ENCODE measurements at regions not wholly inside any gene's neighbourhood (a gene's known extent, or its start where the extent isn't known, plus 50 kb on each side); places are given as distances from the start of the nearest gene placed in this dataset.
A peak's percentile ranks its signal among the peaks of the same experiment; 100 is the strongest.

GRCh38 chr3:159829539-159830227, 159.0 kb upstream of the IL12A start:
- TF ChIP-seq, protein P1, sequence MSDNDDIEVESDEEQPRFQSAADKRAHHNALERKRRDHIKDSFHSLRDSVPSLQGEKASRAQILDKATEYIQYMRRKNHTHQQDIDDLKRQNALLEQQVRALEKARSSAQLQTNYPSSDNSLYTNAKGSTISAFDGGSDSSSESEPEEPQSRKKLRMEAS (IDR thresholded peaks at IDR 0.05; ENCODE audit: low read depth, low read length) = no peak
- TF ChIP-seq, protein P2, sequence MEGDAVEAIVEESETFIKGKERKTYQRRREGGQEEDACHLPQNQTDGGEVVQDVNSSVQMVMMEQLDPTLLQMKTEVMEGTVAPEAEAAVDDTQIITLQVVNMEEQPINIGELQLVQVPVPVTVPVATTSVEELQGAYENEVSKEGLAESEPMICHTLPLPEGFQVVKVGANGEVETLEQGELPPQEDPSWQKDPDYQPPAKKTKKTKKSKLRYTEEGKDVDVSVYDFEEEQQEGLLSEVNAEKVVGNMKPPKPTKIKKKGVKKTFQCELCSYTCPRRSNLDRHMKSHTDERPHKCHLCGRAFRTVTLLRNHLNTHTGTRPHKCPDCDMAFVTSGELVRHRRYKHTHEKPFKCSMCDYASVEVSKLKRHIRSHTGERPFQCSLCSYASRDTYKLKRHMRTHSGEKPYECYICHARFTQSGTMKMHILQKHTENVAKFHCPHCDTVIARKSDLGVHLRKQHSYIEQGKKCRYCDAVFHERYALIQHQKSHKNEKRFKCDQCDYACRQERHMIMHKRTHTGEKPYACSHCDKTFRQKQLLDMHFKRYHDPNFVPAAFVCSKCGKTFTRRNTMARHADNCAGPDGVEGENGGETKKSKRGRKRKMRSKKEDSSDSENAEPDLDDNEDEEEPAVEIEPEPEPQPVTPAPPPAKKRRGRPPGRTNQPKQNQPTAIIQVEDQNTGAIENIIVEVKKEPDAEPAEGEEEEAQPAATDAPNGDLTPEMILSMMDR (IDR thresholded peaks at IDR 0.05; ENCODE audit: low read depth, low read length) = no peak
- TF ChIP-seq POLR2A (IDR thresholded peaks at IDR 0.05; ENCODE audit: extremely low read depth, insufficient read length) (no peak), MYC (IDR thresholded peaks at IDR 0.05; ENCODE audit: low read depth, low read length) (no peak)
- H3K4me3 ChIP-seq (ENCODE audit: low read depth, low read length) = no peak overlapping the region
- DNase-seq (ENCODE audit: low read depth) = peak; percentile 32

- peak; percentile 26 for DNase-seq (ENCODE audit: low read depth)
- no peak for TF ChIP-seq POLR2A (IDR thresholded peaks at IDR 0.05; ENCODE audit: extremely low read depth, insufficient read length)
- TF ChIP-seq MYC (IDR thresholded peaks at IDR 0.05; ENCODE audit: low read depth, low read length) = no peak
- TF ChIP-seq, protein P1 (IDR thresholded peaks at IDR 0.05; ENCODE audit: low read depth, low read length) = no peak
- TF ChIP-seq, protein P2 (IDR thresholded peaks at IDR 0.05; ENCODE audit: low read depth, low read length) = no peak
- no peak overlapping the region for H3K4me3 ChIP-seq (ENCODE audit: low read depth, low read length)
These were observed 158.0 kb upstream of the IL12A start for GRCh38 chr3:159830523-159831154.

DNA sequence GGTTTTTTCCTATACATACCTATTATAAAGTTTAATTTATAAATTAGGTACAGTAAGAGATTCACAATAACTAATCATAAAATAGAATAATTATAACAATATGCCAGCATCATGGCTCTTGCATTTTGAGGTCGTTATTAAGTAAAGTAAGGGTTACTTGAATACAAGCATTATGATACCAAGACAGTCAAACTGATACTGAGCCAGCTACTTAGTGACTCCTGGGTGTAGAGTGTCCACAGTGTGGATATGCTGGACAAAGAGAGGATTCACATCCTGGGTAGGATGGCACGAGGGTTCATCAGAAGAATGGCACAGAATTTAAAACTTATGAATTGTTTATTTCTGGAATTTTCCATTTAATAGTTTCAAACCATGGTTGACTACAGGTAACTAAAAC, 157.2 kb upstream of the IL12A start:
- H3K4me3 ChIP-seq (ENCODE audit: low read depth, low read length) = no peak overlapping the region

DNA sequence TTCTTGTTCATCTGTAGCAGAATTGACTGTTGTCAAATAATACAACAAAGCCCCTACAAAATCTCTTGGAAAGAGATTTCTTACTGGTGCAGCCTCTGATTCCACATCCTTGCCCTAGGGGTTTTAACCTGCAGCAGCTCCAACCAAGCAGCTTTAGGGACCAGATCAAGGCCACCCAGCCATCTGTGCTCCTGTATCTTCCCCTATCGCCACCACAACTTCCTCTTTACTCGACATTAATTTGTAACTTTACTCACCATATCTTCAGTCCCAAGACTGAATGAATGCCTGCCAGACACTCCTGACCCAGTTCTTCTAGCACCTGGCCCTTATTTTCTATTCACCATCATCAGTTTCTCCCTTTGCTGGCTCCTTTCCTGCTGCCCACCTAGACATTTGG, 156.6 kb upstream of the IL12A start:
- TF ChIP-seq MYC (IDR thresholded peaks at IDR 0.05; ENCODE audit: low read depth, low read length) (no peak), POLR2A (IDR thresholded peaks at IDR 0.05; ENCODE audit: extremely low read depth, insufficient read length) (no peak)
- TF ChIP-seq, protein P1 (IDR thresholded peaks at IDR 0.05; ENCODE audit: low read depth, low read length) = no peak
- TF ChIP-seq, protein P2 (IDR thresholded peaks at IDR 0.05; ENCODE audit: low read depth, low read length) = no peak
- H3K4me3 ChIP-seq (ENCODE audit: low read depth, low read length) = no peak overlapping the region
- peak; percentile 44 for DNase-seq (ENCODE audit: low read depth)

More for the DNA sequence above, 157.2 kb upstream of the IL12A start:
- no peak for TF ChIP-seq MYC (IDR thresholded peaks at IDR 0.05; ENCODE audit: low read depth, low read length)
- TF ChIP-seq, protein P1 (IDR thresholded peaks at IDR 0.05; ENCODE audit: low read depth, low read length) = no peak
- TF ChIP-seq POLR2A (IDR thresholded peaks at IDR 0.05; ENCODE audit: extremely low read depth, insufficient read length) = no peak
- no peak for DNase-seq (ENCODE audit: low read depth)

- H3K4me3 ChIP-seq (ENCODE audit: low read depth, low read length) = no peak overlapping the region
- no peak for DNase-seq (ENCODE audit: low read depth)
- no peak for TF ChIP-seq MYC (IDR thresholded peaks at IDR 0.05; ENCODE audit: low read depth, low read length)
- TF ChIP-seq, protein P2 (IDR thresholded peaks at IDR 0.05; ENCODE audit: low read depth, low read length) = no peak
- TF ChIP-seq, protein P1 (IDR thresholded peaks at IDR 0.05; ENCODE audit: low read depth, low read length) = no peak
- no peak for TF ChIP-seq POLR2A (IDR thresholded peaks at IDR 0.05; ENCODE audit: extremely low read depth, insufficient read length)
These were observed 153.5 kb upstream of the IL12A start for GRCh38 chr3:159835126-159835525.

DNA sequence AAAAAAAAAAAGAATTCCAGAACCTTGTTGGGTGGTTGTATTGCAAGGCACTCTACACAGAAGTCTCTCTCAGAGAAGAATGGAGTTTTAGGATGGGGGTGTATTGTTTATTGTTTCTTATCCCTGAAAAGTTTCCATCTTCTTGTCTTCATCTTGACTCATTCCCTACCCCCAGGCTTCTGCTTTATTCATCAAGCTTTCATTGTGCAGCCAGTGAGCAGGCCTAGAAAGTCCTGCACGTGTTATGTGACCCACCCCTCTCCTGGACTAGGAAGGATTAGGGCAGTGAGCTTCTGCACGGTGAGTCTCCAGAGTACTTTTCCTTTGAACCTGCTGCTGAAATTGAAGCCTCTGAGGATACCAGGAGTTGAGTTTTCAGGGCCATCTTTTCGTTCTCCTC, 150.9 kb upstream of the IL12A start:
- no peak for TF ChIP-seq MYC (IDR thresholded peaks at IDR 0.05; ENCODE audit: low read depth, low read length)
- TF ChIP-seq, protein P2 (IDR thresholded peaks at IDR 0.05; ENCODE audit: low read depth, low read length) = no peak
- TF ChIP-seq, protein P1 (IDR thresholded peaks at IDR 0.05; ENCODE audit: low read depth, low read length) = no peak
- DNase-seq (ENCODE audit: low read depth) = no peak

More for the DNA sequence above, 150.9 kb upstream of the IL12A start:
- no peak overlapping the region for H3K4me3 ChIP-seq (ENCODE audit: low read depth, low read length)

All from NB4 (cell line).